Aorta (tissue), 5 donors: ENCODE measurements at regions not wholly inside any gene's neighbourhood (a gene's known extent, or its start where the extent isn't known, plus 50 kb on each side); places are given as distances from the start of the nearest gene placed in this dataset.

Experiments
- ATAC-seq: fragments of 200-7000 bp; cut with Tn5 transposase; one replicate; pipeline ENCODE4 v1.9.1; 2022; ENCODE audit warnings: moderate library complexity; ENCODE audit not compliant: low FRiP score
- DNase-seq, 2 donors: peaks; one replicate each; pipeline ENCODE4 v3.0.0-alpha.2; 2020
- H3K27ac ChIP-seq, 2 donors: one replicate each; pipeline ENCODE4 v1.5.1; 2013; ENCODE audit warnings: low read length in 2 of 2, mild to moderate bottlenecking in 2 of 2, moderate library complexity in 2 of 2, control low read depth in 1 of 2, inconsistent platforms in 1 of 2, low read depth in 1 of 2
- H3K27me3 ChIP-seq, 2 donors: one replicate each; pipeline ENCODE4 v1.6.1; 2013; ENCODE audit warnings: control low read depth in 1 of 2, low read length in 1 of 2, mild to moderate bottlenecking in 1 of 2, moderate library complexity in 1 of 2; ENCODE audit not compliant: insufficient read depth in 2 of 2, control insufficient read depth in 1 of 2
- H3K36me3 ChIP-seq, 2 donors: one replicate each; pipeline ENCODE4 v1.6.1; 2013; ENCODE audit warnings: control low read depth in 1 of 2, low read length in 1 of 2, mild to moderate bottlenecking in 1 of 2; ENCODE audit not compliant: insufficient read depth in 2 of 2, control insufficient read depth in 1 of 2
- H3K4me1 ChIP-seq, 2 donors: one replicate each; pipeline ENCODE4 v1.6.1; 2013; ENCODE audit warnings: low read length in 2 of 2, control low read depth in 1 of 2, mild to moderate bottlenecking in 1 of 2, moderate library complexity in 1 of 2; ENCODE audit not compliant: insufficient read depth in 2 of 2, control insufficient read depth in 1 of 2
- H3K4me3 ChIP-seq, 2 donors: one replicate each; pipeline ENCODE4 v1.5.1; 2013; ENCODE audit warnings: low read length in 2 of 2, control low read depth in 1 of 2, mild to moderate bottlenecking in 1 of 2
- H3K9me3 ChIP-seq: one replicate; pipeline ENCODE4 v1.6.1; 2013; ENCODE audit warnings: mild to moderate bottlenecking, low read length; ENCODE audit not compliant: control insufficient read depth
- WGBS, 2 donors: extraction: QIAGEN DNeasy Blood & Tissue Kit; methylation state at CpG; one replicate each; pipeline ENCODE4 v1.1.7; 2013; 5-methylcytosine and 5-hydroxymethylcytosine counted together
- intact Hi-C, 2 donors: fragments of 100-400 bp; cut with DNase I; formaldehyde crosslinking; loops; one replicate each; pipeline versions ENCODE4 v1.14.2 to v1.15.0; 2022
- donor health status: healthy with polysubstance abuse.
- donor health status: Bipolar disorder and iron deficiency.
- donor health status: DM: no; HTN: no; CAD: no.
- donor health status: DM: no; HTN: no; CAD: no.
- donor health status: DM: yes; HTN: yes; CAD: no.

DNA sequence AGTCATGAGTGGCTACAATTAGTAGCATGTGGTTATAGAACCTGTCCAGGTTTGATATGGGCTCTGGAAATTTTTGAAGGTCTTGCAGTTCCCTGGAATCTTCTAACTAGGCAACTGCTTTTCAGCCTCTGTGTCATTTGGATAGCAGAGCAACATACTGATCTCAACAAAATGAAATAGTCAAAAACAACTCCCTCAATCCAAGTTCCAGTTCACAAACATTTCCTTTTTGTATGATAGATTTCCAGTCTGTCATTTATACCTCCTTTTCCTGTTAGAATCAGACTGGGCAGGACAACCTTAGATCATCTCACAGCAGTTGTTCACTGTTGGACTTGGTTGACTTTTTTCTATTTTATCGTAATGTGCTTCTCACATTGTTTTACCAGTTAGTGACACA, 442.1 kb upstream of the PDE3A start:
- DNase-seq, result no peak
- no peaks in the 10 kb centered on the region for H3K36me3 ChIP-seq
- no peaks in the 10 kb centered on the region for H3K27me3 ChIP-seq
- ATAC-seq, result no peak
- H3K27ac ChIP-seq, result no peak overlapping the region
- no peak overlapping the region for H3K4me3 ChIP-seq
- WGBS, 2 donors, result 30 to 41% methylated on average over 1 of the region's 1 CpG
- H3K4me1 ChIP-seq, result peaks cover 0 to 2% of the 10 kb centered on the region in 2 donors
- intact Hi-C loops, result no loop called here
- no peaks in the 10 kb centered on the region for H3K9me3 ChIP-seq

DNA sequence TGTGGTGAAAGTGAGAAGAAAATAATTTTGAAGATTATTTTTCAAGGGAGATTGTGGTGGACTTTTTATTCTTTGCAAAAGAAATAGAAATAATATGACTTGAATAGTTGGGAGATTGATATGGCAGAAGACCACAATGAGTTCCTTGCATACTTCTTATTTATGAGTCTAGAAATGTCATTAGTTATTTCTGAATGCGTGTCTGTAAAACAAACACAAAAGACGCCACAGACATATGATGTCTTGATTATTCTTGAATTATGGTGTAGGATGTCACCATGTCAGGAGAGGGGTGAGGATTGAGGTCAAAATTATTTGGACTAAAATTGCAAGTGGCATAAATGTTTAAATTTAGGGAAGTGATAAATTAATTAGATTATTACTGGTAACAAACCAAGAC, 440.7 kb upstream of the PDE3A start:
- no peaks in the 10 kb centered on the region for H3K9me3 ChIP-seq
- no peaks in the 10 kb centered on the region for H3K36me3 ChIP-seq
- DNase-seq, result no peak
- H3K4me3 ChIP-seq, result no peak overlapping the region
- no peak overlapping the region for H3K27ac ChIP-seq
- peaks cover 0 to 2% of the 10 kb centered on the region in 2 donors for H3K4me1 ChIP-seq
- ATAC-seq, result no peak
- no peaks in the 10 kb centered on the region for H3K27me3 ChIP-seq
- intact Hi-C loops, result no loop called here
- 68 to 70% methylated on average over 2 of the region's 2 CpGs for WGBS, 2 donors

DNA sequence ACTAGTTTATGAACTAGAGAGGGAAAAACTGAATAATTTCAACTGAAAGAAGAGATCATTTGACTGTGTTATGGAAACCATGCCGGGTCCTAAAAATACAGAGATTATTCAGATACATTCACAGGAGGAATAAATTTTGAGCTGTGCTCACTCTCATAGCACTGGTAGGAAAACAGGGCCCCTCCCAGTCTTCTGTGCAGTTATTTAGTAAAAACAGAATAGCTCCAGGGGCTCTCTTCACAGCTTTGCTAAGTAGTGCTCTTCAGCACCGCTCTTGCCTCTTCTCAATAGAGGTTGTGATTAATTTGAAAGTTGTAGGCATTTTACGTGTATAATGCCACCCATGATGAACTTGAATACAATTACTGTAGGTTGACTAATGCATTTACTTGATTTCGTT, 435.9 kb upstream of the PDE3A start:
- Histone ChIP-seq H3K27ac (no peak overlapping the region), H3K27me3 (no peaks in the 10 kb centered on the region), H3K36me3 (peaks cover 0 to 6% of the 10 kb centered on the region in 2 donors), H3K4me3 (no peak overlapping the region), H3K4me1 (no peaks in the 10 kb centered on the region), H3K9me3 (no peaks in the 10 kb centered on the region)
- DNase-seq (no peak), ATAC-seq (no peak)
- 95 to 97% methylated on average over 4 of the region's 4 CpGs for WGBS, 2 donors
- intact Hi-C loops, result no loop called here

DNA sequence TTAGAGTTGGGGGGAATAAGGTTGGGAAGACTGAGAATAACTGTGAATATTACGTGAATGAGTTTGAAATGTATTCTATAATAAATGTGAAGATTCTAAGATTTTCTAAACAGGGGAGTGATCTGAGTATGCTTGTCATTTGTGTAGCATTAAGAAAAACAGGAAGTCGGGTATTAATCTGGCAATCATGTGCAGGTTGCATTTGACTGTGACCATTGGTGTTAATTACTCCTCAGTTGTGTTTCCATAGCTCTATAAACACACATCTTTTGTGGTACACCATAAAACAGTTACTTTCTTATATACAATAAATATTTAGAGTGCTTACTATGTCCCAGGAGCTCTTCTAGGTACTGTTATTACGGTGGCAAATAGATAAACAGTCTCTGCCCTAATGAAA, 434.4 kb upstream of the PDE3A start:
- no peak for ATAC-seq
- Histone ChIP-seq H3K27ac (no peak overlapping the region), H3K36me3 (peaks cover 0 to 6% of the 10 kb centered on the region in 2 donors), H3K4me1 (no peaks in the 10 kb centered on the region), H3K27me3 (no peaks in the 10 kb centered on the region), H3K9me3 (no peaks in the 10 kb centered on the region), H3K4me3 (no peak overlapping the region)
- intact Hi-C loops, result no loop called here
- no peak for DNase-seq
- WGBS, 2 donors, result 95 to 96% methylated on average over 3 of the region's 3 CpGs

DNA sequence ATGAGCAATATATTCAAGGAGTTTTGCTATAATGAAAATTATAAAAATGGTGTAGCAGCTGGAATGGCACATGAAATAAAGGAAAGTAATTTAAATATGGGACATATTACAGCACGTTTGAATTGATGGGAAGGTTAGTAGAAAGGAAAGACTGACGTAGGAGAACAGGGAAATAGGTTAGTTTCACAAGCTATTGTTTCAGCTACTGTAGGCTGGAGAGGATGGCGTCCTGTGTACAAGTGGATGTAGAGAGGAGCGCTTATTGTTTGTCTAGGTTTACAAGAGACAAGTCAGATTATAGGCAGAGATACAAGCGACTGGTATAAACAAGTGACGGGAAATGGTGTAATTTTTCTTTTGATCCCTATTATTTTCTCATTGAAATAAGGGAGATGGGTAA, 431.2 kb upstream of the PDE3A start:
- ATAC-seq, result no peak
- Histone ChIP-seq H3K4me1 (no peaks in the 10 kb centered on the region), H3K27me3 (no peaks in the 10 kb centered on the region), H3K27ac (no peak overlapping the region), H3K4me3 (no peak overlapping the region), H3K9me3 (no peaks in the 10 kb centered on the region), H3K36me3 (peaks cover 0 to 6% of the 10 kb centered on the region in 2 donors)
- 96% methylated on average over 6 of the region's 6 CpGs for WGBS, 2 donors
- intact Hi-C loops, result no loop called here
- no peak for DNase-seq

DNA sequence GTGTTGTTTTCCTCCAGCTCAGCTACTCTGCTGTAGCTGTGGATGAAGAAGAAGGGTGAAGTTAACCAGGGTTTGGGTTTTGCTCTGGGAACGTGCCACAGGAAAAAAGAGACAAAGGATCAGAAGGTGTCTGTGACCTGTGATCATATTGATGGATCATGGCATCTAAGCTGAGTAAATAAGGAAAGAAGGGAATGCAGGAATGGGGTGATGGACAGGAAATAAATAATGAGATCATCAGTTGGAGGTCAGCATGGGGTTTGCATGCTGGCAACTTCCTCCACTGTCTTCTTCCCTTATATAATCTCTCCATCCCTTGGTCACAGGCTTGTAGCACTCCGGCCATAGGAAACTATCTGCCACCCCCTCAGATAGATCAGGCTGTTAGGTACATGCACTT, 430.3 kb upstream of the PDE3A start:
- Histone ChIP-seq H3K27me3 (no peaks in the 10 kb centered on the region), H3K27ac (no peak overlapping the region), H3K4me3 (no peak overlapping the region), H3K4me1 (no peaks in the 10 kb centered on the region), H3K9me3 (no peaks in the 10 kb centered on the region), H3K36me3 (peaks cover 0 to 6% of the 10 kb centered on the region in 2 donors)
- no peak for ATAC-seq
- WGBS, 2 donors, result 82 to 98% methylated on average over 2 of the region's 2 CpGs
- intact Hi-C loops, result no loop called here
- no peak for DNase-seq

DNA sequence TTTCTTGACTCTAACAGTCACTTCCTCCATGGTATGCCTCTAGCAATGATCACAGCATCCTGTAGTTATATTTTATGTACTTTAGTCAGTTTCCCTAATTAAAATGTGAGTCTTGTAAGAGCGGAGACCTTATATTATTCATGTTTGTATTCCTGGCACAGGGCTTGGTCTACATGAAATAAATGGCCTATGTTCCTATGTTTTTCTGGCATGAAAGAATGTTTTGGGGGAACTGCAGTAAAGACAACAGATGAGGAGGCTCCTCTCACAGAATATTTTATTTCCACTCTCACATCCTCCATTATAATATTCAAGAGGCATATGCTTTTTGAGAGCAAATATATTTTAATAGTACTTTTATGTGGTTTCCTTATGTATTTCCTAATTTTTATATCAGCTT, 429.8 kb upstream of the PDE3A start:
- intact Hi-C loops, result no loop called here
- Histone ChIP-seq H3K27me3 (no peaks in the 10 kb centered on the region), H3K4me3 (no peak overlapping the region), H3K4me1 (no peaks in the 10 kb centered on the region), H3K27ac (no peak overlapping the region), H3K9me3 (no peaks in the 10 kb centered on the region), H3K36me3 (peaks cover 0 to 6% of the 10 kb centered on the region in 2 donors)
- ATAC-seq, result no peak
- DNase-seq, result no peak
- 65 to 68% methylated on average over 1 of the region's 1 CpG for WGBS, 2 donors

DNA sequence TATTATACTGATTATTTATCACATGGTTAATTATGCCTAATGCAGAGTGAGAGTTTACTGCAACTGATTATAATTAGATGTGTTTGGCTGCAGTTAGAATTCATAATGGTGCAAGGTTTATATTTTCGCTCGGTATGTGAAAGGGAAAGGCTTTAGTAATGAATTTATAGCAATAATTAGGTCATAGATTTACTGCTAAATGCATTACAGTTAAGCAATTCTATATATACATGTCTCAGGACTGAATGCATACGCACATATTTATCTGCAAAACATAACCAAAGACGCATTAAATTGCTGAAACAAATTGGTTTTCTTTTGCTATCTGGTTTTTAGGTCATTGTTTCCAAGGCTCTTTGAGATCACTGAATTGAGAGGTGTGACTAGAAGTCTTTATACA, 428.1 kb upstream of the PDE3A start:
- no peak for DNase-seq
- no peak overlapping the region for H3K27ac ChIP-seq
- no peak for ATAC-seq
- H3K9me3 ChIP-seq, result no peaks in the 10 kb centered on the region
- no peaks in the 10 kb centered on the region for H3K27me3 ChIP-seq
- H3K36me3 ChIP-seq, result peaks cover 0 to 4% of the 10 kb centered on the region in 2 donors
- H3K4me1 ChIP-seq, result peaks cover 0 to 1% of the 10 kb centered on the region in 2 donors
- 92 to 95% methylated on average over 4 of the region's 4 CpGs for WGBS, 2 donors
- intact Hi-C loops, result no loop called here
- no peak overlapping the region for H3K4me3 ChIP-seq

DNA sequence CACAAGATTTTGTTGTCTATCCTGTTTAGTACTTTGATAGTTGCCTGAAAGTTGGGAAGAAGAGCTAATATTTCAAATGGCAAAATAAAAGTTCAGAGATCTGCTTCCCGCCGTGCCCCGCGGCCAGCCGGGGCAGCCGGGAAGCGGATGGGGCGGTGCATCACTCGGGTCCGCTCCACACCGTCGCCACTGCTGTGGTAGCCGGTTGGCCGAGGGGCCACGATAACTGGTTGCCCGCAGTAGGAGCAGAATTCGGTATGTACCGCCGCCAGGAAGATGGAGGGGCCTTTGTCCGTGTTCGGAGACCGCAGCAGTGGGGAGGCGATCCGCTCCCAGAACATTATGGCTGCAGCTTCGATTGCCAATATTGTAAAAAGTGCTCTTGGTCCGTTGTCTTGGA, 427.2 kb upstream of the PDE3A start:
- Histone ChIP-seq H3K4me3 (no peak overlapping the region), H3K4me1 (peaks cover 6% of the 10 kb centered on the region in 2 donors), H3K9me3 (no peaks in the 10 kb centered on the region), H3K27me3 (no peaks in the 10 kb centered on the region), H3K27ac (no peak overlapping the region), H3K36me3 (peaks cover 0 to 2% of the 10 kb centered on the region in 2 donors)
- intact Hi-C loops, result no loop called here
- 98% methylated on average over 26 of the region's 26 CpGs for WGBS, 2 donors
- no peak for ATAC-seq
- no peak for DNase-seq
